Ishikawa (cell line): ENCODE measurements at regions not wholly inside any gene's neighbourhood (a gene's known extent, or its start where the extent isn't known, plus 50 kb on each side); places are given as distances from the start of the nearest gene placed in this dataset.

Experiments
- CEBPB ChIP-seq: IDR thresholded peaks from 2 replicates; pipeline ENCODE4 v1.6.1; 2012
- CREB1 ChIP-seq: IDR thresholded peaks from 2 replicates; pipeline ENCODE4 v1.6.1; 2012; ENCODE audit warnings: low read depth
- EGR1 ChIP-seq: IDR thresholded peaks from 2 replicates; pipeline ENCODE4 v1.6.1; 2012
- EP300 ChIP-seq: IDR thresholded peaks from 2 replicates; pipeline ENCODE4 v1.6.1; 2012; ENCODE audit warnings: borderline replicate concordance
- FOXM1 ChIP-seq: IDR thresholded peaks from 2 replicates; pipeline ENCODE4 v1.6.1; 2012; ENCODE audit warnings: low read depth, borderline replicate concordance
- MAX ChIP-seq: IDR thresholded peaks from 2 replicates; pipeline ENCODE4 v1.6.1; 2012
- NFIC ChIP-seq: IDR thresholded peaks from 2 replicates; pipeline ENCODE4 v1.6.1; 2012
- RAD21 ChIP-seq: IDR thresholded peaks from 2 replicates; pipeline ENCODE4 v1.6.1; 2012; ENCODE audit warnings: low read depth
- REST ChIP-seq: IDR thresholded peaks from 2 replicates; pipeline ENCODE4 v1.6.1; 2012; ENCODE audit warnings: low read depth, mild to moderate bottlenecking
- TAF1 ChIP-seq: IDR thresholded peaks from 2 replicates; pipeline ENCODE4 v1.6.1; 2012; ENCODE audit warnings: low read depth, mild to moderate bottlenecking
- TCF12 ChIP-seq: IDR thresholded peaks from 2 replicates; pipeline ENCODE4 v1.6.1; 2012; ENCODE audit warnings: low read depth
- TEAD4 ChIP-seq: IDR thresholded peaks from 2 replicates; pipeline ENCODE4 v1.6.1; 2012
- USF1 ChIP-seq: IDR thresholded peaks from 2 replicates; pipeline ENCODE4 v1.6.1; 2012
- YY1 ChIP-seq: IDR thresholded peaks from 2 replicates; pipeline ENCODE4 v1.6.1; 2012; ENCODE audit warnings: low read depth
- ZBTB7A ChIP-seq: IDR thresholded peaks from 2 replicates; pipeline ENCODE4 v1.6.1; 2012; ENCODE audit warnings: low read depth

GRCh38 chr5:158313733-158314464, 455.0 kb upstream of the CLINT1 start:
- no peak for TF ChIP-seq ZBTB7A

DNA sequence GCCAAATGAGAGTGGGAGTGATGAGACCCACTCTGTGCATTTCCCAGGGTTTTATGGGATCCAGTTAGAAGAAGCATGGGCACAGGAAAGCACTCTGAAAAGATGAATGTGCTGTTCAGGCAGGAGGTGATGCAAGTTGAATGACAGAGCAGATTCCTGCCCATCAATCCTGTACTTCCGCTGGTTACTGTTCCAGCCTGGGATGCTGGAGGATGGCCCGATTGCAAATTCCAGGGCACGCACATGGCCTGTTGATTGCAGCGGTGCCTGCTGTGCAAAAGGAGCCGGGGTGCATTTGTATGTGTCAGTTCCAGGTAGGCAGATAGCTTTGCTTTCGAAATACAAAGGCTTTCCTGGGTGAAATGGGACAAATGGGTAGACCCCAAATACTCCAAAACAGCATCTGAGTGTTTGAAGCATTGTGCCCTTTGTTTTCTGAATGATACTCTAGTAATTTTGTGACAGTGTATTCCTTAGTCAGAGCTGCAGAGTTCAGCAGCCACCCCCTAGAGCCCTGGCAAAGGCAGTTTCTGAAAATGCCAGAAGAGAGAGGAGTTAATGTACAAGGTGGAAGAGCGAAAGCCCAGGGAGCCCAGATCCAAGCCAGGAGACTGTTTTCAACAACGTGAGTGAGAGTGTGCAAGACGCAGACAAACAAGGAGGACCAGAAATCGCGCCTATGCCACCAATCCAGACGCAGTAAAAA, 454.2 kb upstream of the CLINT1 start:
- TF ChIP-seq REST (no peak), CREB1 (no peak), CEBPB (no peak), YY1 (no peak)

DNA sequence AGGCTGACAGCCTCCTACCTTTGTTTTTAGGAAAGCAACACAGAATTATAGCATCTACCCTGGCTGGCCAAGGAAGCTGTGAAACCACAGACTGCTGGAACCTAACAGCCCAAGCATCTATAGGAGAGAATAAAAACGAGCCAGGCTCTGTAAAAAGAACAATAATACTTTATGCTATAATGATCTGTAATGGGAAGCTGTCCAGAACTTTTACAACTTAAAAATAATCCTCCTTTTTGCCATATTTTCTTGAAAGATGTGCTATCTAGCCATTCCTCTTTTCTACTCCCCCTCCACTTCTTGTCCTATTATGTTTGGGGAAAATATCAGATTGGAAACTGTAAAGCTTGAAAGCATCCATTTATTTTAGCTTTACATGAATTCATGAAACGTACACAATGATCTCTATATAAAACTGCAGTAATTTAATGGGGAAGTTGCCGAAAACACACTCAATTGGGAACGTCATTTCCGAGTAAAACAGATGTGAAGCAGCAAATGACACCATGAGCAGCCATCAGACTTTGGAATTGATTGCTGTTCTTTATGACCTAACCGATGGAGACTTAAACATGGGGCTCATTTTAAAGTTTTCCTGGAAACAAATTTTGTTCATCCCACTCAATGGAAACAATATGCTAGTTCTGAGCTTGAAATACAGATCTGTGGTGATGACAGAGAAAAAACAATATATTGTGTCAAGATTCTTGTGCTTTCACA, 450.3 kb upstream of the CLINT1 start:
- TF ChIP-seq REST (no peak), ZBTB7A (no peak)

DNA sequence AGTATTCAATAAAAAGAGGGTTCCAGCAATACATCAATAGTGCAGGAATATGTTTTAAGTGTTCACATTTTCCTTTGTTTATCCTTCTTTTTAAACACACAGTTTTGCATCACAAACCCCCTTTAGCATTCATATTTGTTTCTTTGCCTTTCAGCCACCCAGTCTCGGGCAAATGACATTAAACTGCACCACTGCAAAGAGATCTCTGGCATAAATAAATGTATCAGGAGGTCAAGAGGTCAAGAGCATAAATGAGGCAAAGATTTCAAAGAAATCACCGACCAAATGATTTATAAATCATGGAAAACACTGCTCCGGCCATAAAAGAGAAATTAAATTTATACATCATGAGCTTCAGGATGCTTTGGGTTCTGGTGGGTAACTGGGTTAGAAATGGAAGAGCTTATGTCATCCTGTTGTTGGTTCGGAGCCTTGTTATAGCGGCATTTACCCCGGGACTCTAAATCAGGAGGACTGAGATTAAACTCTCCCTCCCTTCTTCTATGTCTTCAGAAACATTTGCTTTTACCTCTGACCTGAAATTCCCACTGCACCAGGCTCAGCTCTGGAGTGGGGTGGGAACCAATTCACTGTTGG, 449.6 kb upstream of the CLINT1 start:
- no peak for TF ChIP-seq CEBPB
- TF ChIP-seq REST = no peak
- TF ChIP-seq ZBTB7A = no peak
- no peak for TF ChIP-seq TAF1
- no peak for TF ChIP-seq EP300
- no peak for TF ChIP-seq MAX
- no peak for TF ChIP-seq EGR1
- no peak for TF ChIP-seq TCF12
- TF ChIP-seq RAD21 = no peak
- TF ChIP-seq NFIC = no peak
- no peak for TF ChIP-seq TEAD4
- no peak for TF ChIP-seq FOXM1
- TF ChIP-seq YY1 = no peak
- no peak for TF ChIP-seq CREB1
- no peak for TF ChIP-seq USF1

DNA sequence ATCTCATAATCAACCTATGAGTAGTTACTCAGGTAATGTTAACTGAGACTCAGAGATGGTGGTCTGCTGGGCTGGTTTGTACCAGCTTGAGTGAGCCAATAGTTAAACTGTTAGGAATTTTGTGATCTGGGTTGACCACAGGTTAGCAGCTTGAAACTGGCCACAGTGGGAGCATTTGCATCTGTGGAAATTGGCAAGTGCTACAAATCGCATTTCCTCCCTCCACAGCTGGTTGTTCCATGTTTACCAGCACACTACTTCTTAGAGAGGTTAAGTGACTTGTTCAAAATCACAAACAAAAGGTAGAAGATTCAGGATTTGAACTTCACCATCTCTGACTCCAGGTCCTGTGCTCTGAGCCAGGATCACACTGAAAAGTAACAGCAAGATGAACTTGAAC, 446.9 kb upstream of the CLINT1 start:
- TF ChIP-seq USF1 (no peak), TEAD4 (no peak), YY1 (no peak), FOXM1 (no peak), RAD21 (no peak), TCF12 (no peak), CREB1 (no peak), REST (no peak), EP300 (no peak), EGR1 (no peak)
